GM23248 (cell line): ENCODE measurements at regions not wholly inside any gene's neighbourhood (a gene's known extent, or its start where the extent isn't known, plus 50 kb on each side); places are given as distances from the start of the nearest gene placed in this dataset.
A peak's percentile ranks its signal among the peaks of the same experiment; 100 is the strongest.

Source experiments
- DNase-seq: peaks from one replicate; pipeline ENCODE4 v3.0.0-alpha.2; 2015
- H2AFZ ChIP-seq: fragments of 200-600 bp; sonication (generic); 2 replicates; pipeline ENCODE4 v1.6.1; 2016; ENCODE audit warnings: antibody characterized with exemption
- H3F3A ChIP-seq: fragments of 200-600 bp; sonication (generic); 2 replicates; pipeline ENCODE4 v1.6.1; 2016; ENCODE audit warnings: mild to moderate bottlenecking, antibody characterized with exemption, mixed run types; ENCODE audit not compliant: insufficient read depth
- H3K27ac ChIP-seq: fragments of 200-600 bp; sonication (generic); 2 replicates; pipeline ENCODE4 v1.5.1; 2016; ENCODE audit warnings: mild to moderate bottlenecking
- H3K27me3 ChIP-seq: fragments of 200-600 bp; sonication (generic); replicated peaks from 2 replicates; pipeline ENCODE4 v1.6.1; 2016; ENCODE audit warnings: mild to moderate bottlenecking; ENCODE audit not compliant: insufficient read depth
- H3K36me3 ChIP-seq: fragments of 200-600 bp; sonication (generic); 2 replicates; pipeline ENCODE4 v1.6.1; 2016; ENCODE audit warnings: low read depth, mild to moderate bottlenecking
- H3K4me1 ChIP-seq: fragments of 200-600 bp; sonication (generic); 2 replicates; pipeline ENCODE4 v1.6.1; 2016; ENCODE audit warnings: mild to moderate bottlenecking; ENCODE audit not compliant: insufficient read depth
- H3K4me2 ChIP-seq: fragments of 200-600 bp; sonication (generic); one replicate; pipeline ENCODE4 v1.6.1; 2016; ENCODE audit warnings: mild to moderate bottlenecking; ENCODE audit not compliant: unreplicated experiment
- H3K4me3 ChIP-seq: fragments of 200-600 bp; sonication (generic); 2 replicates; pipeline ENCODE4 v1.5.1; 2016; ENCODE audit warnings: mild to moderate bottlenecking
- H3K79me2 ChIP-seq: fragments of 200-600 bp; sonication (generic); 2 replicates; pipeline ENCODE4 v1.6.1; 2016; ENCODE audit warnings: mild to moderate bottlenecking; ENCODE audit not compliant: insufficient read depth
- H3K9ac ChIP-seq: fragments of 200-600 bp; sonication (generic); 2 replicates; pipeline ENCODE4 v1.6.1; 2016; ENCODE audit warnings: mild to moderate bottlenecking
- H3K9me2 ChIP-seq: fragments of 200-600 bp; sonication (generic); 2 replicates; pipeline ENCODE4 v1.6.1; 2016; ENCODE audit warnings: mixed run types, mild to moderate bottlenecking, moderate library complexity; ENCODE audit not compliant: insufficient read depth
- H3K9me3 ChIP-seq: fragments of 200-600 bp; sonication (generic); one replicate; pipeline ENCODE4 v1.6.1; 2017; ENCODE audit warnings: low read depth
- H4K20me1 ChIP-seq: fragments of 200-600 bp; sonication (generic); 2 replicates; pipeline ENCODE4 v1.6.0; 2016; ENCODE audit not compliant: insufficient read depth
- EZH2 ChIP-seq: fragments of 200-600 bp; sonication (generic); IDR thresholded peaks from 2 replicates; pipeline ENCODE4 v1.6.1; 2018; ENCODE audit warnings: antibody characterized with exemption, mild to moderate bottlenecking; ENCODE audit not compliant: insufficient read depth, poor library complexity, severe bottlenecking
- EZH2phosphoT487 ChIP-seq: fragments of 200-600 bp; sonication (generic); IDR thresholded peaks from 2 replicates; pipeline ENCODE4 v1.6.1; 2018; ENCODE audit warnings: antibody characterized with exemption, moderate library complexity, mild to moderate bottlenecking, low read depth; ENCODE audit not compliant: insufficient read depth
- WGBS, 2 experiments: methylation state at CpG; one replicate each; pipeline ENCODE4 v1.1.6; 2015 to 2017; ENCODE audit warnings: low lambda C conversion rate in 2 of 2, low coverage in 1 of 2; ENCODE audit errors: missing lambda C conversion rate in 2 of 2; 5-methylcytosine and 5-hydroxymethylcytosine counted together
- in situ Hi-C: fragments of 300-500 bp; cut with MboI; formaldehyde crosslinking; loops from 2 replicates; pipeline ENCODE4 v1.15.0; 2020

- WGBS, 2 experiments = 29 to 38% methylated on average over 1 of the region's 1 CpG
- peak; percentile 81 for DNase-seq
- Histone ChIP-seq H3F3A (peaks cover 14% of the 10 kb centered on the region), H3K79me2 (no peaks in the 10 kb centered on the region), H3K9me2 (no peaks in the 10 kb centered on the region), H4K20me1 (no peaks in the 10 kb centered on the region), H3K27me3 (no peaks in the 10 kb centered on the region), H3K27ac (no peak overlapping the region), H3K4me2 (peak overlapping the region; percentile 52), H3K4me1 (peaks cover 14% of the 10 kb centered on the region), H3K36me3 (no peaks in the 10 kb centered on the region), H2AFZ (no peak overlapping the region), H3K9me3 (no peaks in the 10 kb centered on the region), H3K4me3 (no peak overlapping the region), H3K9ac (no peak overlapping the region)
- in situ Hi-C loops = no loop called here
- TF ChIP-seq EZH2 = no peak
- TF ChIP-seq EZH2phosphoT487 = no peak
Measured at GRCh38 chr10:111677759-111678158, 505.8 kb downstream of the GPAM start.

DNA sequence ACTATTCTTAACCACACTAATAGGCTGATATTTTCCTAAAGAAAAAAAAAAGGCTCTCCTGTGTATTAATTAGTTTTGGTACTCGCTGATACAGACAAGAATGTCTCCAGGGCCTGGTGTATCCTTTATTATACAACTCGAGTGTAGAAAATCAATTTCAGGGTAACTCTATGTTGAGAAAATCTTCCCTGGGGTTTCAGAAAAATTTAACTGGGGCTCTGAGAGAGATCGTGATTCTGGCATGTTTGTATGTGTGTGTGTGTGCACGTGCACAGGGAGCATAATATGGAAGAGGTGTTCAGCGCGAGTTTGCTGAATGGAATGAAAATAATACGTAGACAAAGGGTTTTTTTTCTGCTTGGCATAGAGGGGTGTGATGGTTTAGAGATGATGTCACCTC is 496.8 kb downstream of the GPAM start:
- 80 to 88% methylated on average over 7 of the region's 7 CpGs for WGBS, 2 experiments
- in situ Hi-C loops = no loop called here

GRCh38 chr10:111698711-111699110 is 484.9 kb downstream of the GPAM start:
- Histone ChIP-seq H3K79me2 (no peaks in the 10 kb centered on the region), H3K9ac (no peak overlapping the region), H4K20me1 (no peaks in the 10 kb centered on the region), H3K27me3 (no peaks in the 10 kb centered on the region), H3K36me3 (no peaks in the 10 kb centered on the region), H2AFZ (no peak overlapping the region), H3F3A (peaks cover 5% of the 10 kb centered on the region), H3K9me2 (no peaks in the 10 kb centered on the region), H3K27ac (no peak overlapping the region), H3K4me3 (no peak overlapping the region), H3K4me1 (peaks cover 8% of the 10 kb centered on the region), H3K4me2 (no peak overlapping the region), H3K9me3 (no peaks in the 10 kb centered on the region)
- WGBS, 2 experiments = 67 to 80% methylated on average over 2 of the region's 2 CpGs
- DNase-seq = peak; percentile 33
- in situ Hi-C loops = no loop called here
- TF ChIP-seq EZH2 (no peak), EZH2phosphoT487 (no peak)

More for the DNA sequence above, 496.8 kb downstream of the GPAM start:
- no peaks in the 10 kb centered on the region for H3K27me3 ChIP-seq
- no peak for DNase-seq
- H3K36me3 ChIP-seq = no peaks in the 10 kb centered on the region
- no peak overlapping the region for H3K4me2 ChIP-seq
- H3K4me3 ChIP-seq = no peak overlapping the region
- H3K9ac ChIP-seq = no peak overlapping the region
- H3K9me3 ChIP-seq = no peaks in the 10 kb centered on the region
- no peak overlapping the region for H3K27ac ChIP-seq
- no peaks in the 10 kb centered on the region for H4K20me1 ChIP-seq
- H3K79me2 ChIP-seq = no peaks in the 10 kb centered on the region
- TF ChIP-seq EZH2 (no peak), EZH2phosphoT487 (no peak)
- H3K4me1 ChIP-seq = no peaks in the 10 kb centered on the region
- no peaks in the 10 kb centered on the region for H3F3A ChIP-seq
- no peaks in the 10 kb centered on the region for H3K9me2 ChIP-seq
- H2AFZ ChIP-seq = no peak overlapping the region

GRCh38 chr10:111703986-111704385 is 479.6 kb downstream of the GPAM start:
- Histone ChIP-seq H3K79me2 (no peaks in the 10 kb centered on the region), H3F3A (peaks cover 49% of the 10 kb centered on the region), H4K20me1 (no peaks in the 10 kb centered on the region), H3K4me2 (no peak overlapping the region), H2AFZ (no peak overlapping the region), H3K27ac (peak overlapping the region; percentile 88), H3K9ac (no peak overlapping the region), H3K4me1 (peaks cover 50% of the 10 kb centered on the region), H3K27me3 (no peaks in the 10 kb centered on the region), H3K9me3 (no peaks in the 10 kb centered on the region), H3K36me3 (no peaks in the 10 kb centered on the region), H3K4me3 (no peak overlapping the region), H3K9me2 (no peaks in the 10 kb centered on the region)
- in situ Hi-C loops = no loop called here
- WGBS, 2 experiments = 94 to 96% methylated on average over 2 of the region's 2 CpGs
- DNase-seq = no peak
- TF ChIP-seq EZH2phosphoT487 (no peak), EZH2 (no peak)

- Histone ChIP-seq H3K9ac (peak overlapping the region; percentile 38), H3K27me3 (no peaks in the 10 kb centered on the region), H4K20me1 (no peaks in the 10 kb centered on the region), H3K36me3 (no peaks in the 10 kb centered on the region), H3K4me1 (peaks cover 61% of the 10 kb centered on the region), H3K4me2 (peak overlapping the region; percentile 21), H3K9me3 (no peaks in the 10 kb centered on the region), H3K9me2 (no peaks in the 10 kb centered on the region), H3K79me2 (no peaks in the 10 kb centered on the region), H3F3A (peaks cover 54% of the 10 kb centered on the region), H2AFZ (peak overlapping the region; percentile 24; the same call in 1 of the 2 replicates), H3K27ac (peak overlapping the region; percentile 88), H3K4me3 (no peak overlapping the region)
- 1 to 4% methylated on average over 2 of the region's 2 CpGs for WGBS, 2 experiments
- peak; percentile 89 for DNase-seq
- in situ Hi-C loops = no loop called here
- TF ChIP-seq EZH2 (no peak), EZH2phosphoT487 (no peak)
Measured at GRCh38 chr10:111705021-111705420, 478.5 kb downstream of the GPAM start.
